HepG2 (cell line): ENCODE measurements at regions not wholly inside any gene's neighbourhood (a gene's known extent, or its start where the extent isn't known, plus 50 kb on each side); places are given as distances from the start of the nearest gene placed in this dataset.

Experiments
- ARNT2 ChIP-seq: sonication (generic); formaldehyde crosslinking; IDR thresholded peaks from 2 replicates; pipeline ENCODE4 v1.8.0; 2022; ENCODE audit warnings: mild to moderate bottlenecking, low read depth, missing genetic modification reagents, moderate library complexity
- ASH2L ChIP-seq: fragments of 300-600, 200-600 bp; sonication (generic); IDR thresholded peaks from 2 replicates; pipeline ENCODE4 v1.7.0; 2017; ENCODE audit warnings: low read depth, mild to moderate bottlenecking, moderate library complexity, mixed read lengths, low read length; ENCODE audit not compliant: insufficient read length
- HOXD1 ChIP-seq: sonication (generic); formaldehyde crosslinking; IDR thresholded peaks from 2 replicates; pipeline ENCODE4 v1.5.0; 2020; ENCODE audit warnings: missing genetic modification reagents
- KMT2B ChIP-seq: IDR thresholded peaks from 2 replicates; pipeline ENCODE4 v1.6.1; 2016; ENCODE audit warnings: missing genetic modification reagents, missing compliant biosample characterization
- MAX ChIP-seq: IDR thresholded peaks from 2 replicates; pipeline ENCODE4 v1.6.1; 2012; ENCODE audit warnings: inconsistent platforms
- PHF8 ChIP-seq: sonication (generic); formaldehyde crosslinking; IDR thresholded peaks from 2 replicates; pipeline ENCODE4 v1.5.0; 2020; ENCODE audit warnings: missing genetic modification reagents
- RBFOX2 ChIP-seq: fragments of 200-400 bp; formaldehyde crosslinking; IDR thresholded peaks from 2 replicates; pipeline ENCODE4 v1.6.1; 2017; ENCODE audit warnings: low read depth, mild to moderate bottlenecking, low read length
- REPIN1 ChIP-seq: sonication (generic); formaldehyde crosslinking; IDR thresholded peaks from 2 replicates; pipeline ENCODE4 v1.8.0; 2022; ENCODE audit warnings: missing genetic modification reagents, low read depth, mild to moderate bottlenecking, borderline replicate concordance
- SALL2 ChIP-seq: sonication (generic); formaldehyde crosslinking; IDR thresholded peaks from 2 replicates; pipeline ENCODE4 v1.8.1; 2023; ENCODE audit warnings: mild to moderate bottlenecking, missing genetic modification reagents, inconsistent platforms
- TFAP4 ChIP-seq: sonication (generic); IDR thresholded peaks from 2 replicates; pipeline ENCODE4 v1.6.1; 2016; ENCODE audit warnings: low read depth, borderline replicate concordance
- YEATS4 ChIP-seq: sonication (generic); formaldehyde crosslinking; IDR thresholded peaks from 2 replicates; pipeline ENCODE4 v1.4.0; 2020; ENCODE audit warnings: missing genetic modification reagents, borderline replicate concordance
- ZFX ChIP-seq: sonication (generic); formaldehyde crosslinking; IDR thresholded peaks from 2 replicates; pipeline ENCODE4 v1.4.0; 2020; ENCODE audit warnings: mild to moderate bottlenecking, low read depth, missing genetic modification reagents, moderate library complexity
- ZFY ChIP-seq: sonication (generic); formaldehyde crosslinking; IDR thresholded peaks from 2 replicates; pipeline ENCODE4 v1.4.0; 2020; ENCODE audit warnings: missing genetic modification reagents
- ZNF235 ChIP-seq: sonication (generic); formaldehyde crosslinking; IDR thresholded peaks from 2 replicates; pipeline ENCODE4 v1.8.1; 2023; ENCODE audit warnings: mild to moderate bottlenecking, missing genetic modification reagents, borderline replicate concordance
- ZNF263 ChIP-seq: sonication (generic); formaldehyde crosslinking; IDR thresholded peaks from 2 replicates; pipeline ENCODE4 v1.4.0; 2020; ENCODE audit warnings: missing genetic modification reagents
- ZNF768 ChIP-seq: sonication (generic); formaldehyde crosslinking; IDR thresholded peaks from 2 replicates; pipeline ENCODE4 v1.4.0; 2020; ENCODE audit warnings: missing genetic modification reagents
- ZNF773 ChIP-seq: sonication (generic); formaldehyde crosslinking; IDR thresholded peaks from 2 replicates; pipeline ENCODE4 v1.4.0; 2020; ENCODE audit warnings: missing genetic modification reagents, borderline replicate concordance
- TF ChIP-seq, protein P1 (sequence below): sonication (generic); formaldehyde crosslinking; IDR thresholded peaks from 2 replicates; pipeline ENCODE4 v1.4.0; 2020; ENCODE audit warnings: missing genetic modification reagents
- TF ChIP-seq, protein P2 (sequence below): conservative IDR thresholded peaks from 2 replicates; pipeline ENCODE4 v1.6.1; 2018; ENCODE audit warnings: missing genetic modification reagents
- TF ChIP-seq, protein P3 (sequence below): sonication (generic); formaldehyde crosslinking; IDR thresholded peaks from 2 replicates; pipeline ENCODE4 v1.5.1; 2020; ENCODE audit warnings: mild to moderate bottlenecking, missing genetic modification reagents, moderate library complexity

DNA sequence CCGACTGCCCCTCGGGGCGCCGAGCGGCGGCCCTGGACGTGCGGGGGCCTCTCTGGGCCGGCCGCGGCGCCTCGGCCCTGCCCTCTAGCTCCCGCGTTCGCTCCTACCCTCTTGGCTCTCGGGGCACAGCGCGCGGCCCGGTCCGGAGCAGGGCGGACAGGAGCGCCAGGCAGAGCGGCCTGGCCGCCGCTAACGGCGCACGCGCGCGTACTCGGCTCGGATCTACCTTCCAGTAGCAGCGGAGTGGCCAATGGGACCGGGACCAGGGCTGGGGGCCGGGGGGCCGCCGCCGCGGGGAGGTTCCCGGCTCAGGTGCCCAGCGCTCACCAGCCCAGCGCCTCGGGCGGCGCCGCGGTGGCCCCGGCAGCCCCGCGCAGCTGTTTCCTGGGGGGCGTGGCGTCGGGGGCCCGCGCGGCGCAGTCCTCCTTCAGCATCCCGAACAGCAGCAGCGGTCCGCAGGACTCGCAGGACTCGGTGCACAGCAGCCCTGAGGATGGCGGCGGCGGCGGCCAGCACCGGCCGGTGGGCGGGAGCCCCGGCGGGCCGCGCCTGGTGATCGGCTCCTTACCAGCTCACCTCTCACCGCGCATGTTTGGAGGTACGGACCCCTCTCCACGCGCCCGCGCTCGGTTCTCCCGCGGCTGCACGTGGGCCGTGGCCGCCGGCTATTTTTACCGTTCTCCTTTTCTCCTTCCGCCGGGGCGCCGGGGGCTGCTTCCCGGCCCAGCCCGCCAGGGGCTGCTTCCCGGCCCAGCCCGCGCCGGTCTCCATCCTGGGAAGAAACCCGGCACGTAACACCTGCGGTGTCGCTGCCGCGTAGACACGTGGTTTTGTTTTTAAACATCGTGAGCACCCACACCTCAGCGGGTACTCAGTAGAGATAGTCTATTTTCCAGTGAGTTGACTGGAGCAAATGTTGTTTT lies 162.9 kb downstream of the KBTBD2 start (continued):
- TF ChIP-seq MAX: peak; percentile 7; the same call in 1 of the 2 replicates
- TF ChIP-seq, protein P1, sequence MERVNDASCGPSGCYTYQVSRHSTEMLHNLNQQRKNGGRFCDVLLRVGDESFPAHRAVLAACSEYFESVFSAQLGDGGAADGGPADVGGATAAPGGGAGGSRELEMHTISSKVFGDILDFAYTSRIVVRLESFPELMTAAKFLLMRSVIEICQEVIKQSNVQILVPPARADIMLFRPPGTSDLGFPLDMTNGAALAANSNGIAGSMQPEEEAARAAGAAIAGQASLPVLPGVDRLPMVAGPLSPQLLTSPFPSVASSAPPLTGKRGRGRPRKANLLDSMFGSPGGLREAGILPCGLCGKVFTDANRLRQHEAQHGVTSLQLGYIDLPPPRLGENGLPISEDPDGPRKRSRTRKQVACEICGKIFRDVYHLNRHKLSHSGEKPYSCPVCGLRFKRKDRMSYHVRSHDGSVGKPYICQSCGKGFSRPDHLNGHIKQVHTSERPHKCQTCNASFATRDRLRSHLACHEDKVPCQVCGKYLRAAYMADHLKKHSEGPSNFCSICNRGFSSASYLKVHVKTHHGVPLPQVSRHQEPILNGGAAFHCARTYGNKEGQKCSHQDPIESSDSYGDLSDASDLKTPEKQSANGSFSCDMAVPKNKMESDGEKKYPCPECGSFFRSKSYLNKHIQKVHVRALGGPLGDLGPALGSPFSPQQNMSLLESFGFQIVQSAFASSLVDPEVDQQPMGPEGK (CRISPR knock-in tag): peak; percentile 65; the same call in 1 of the 2 replicates
- peak; percentile 76 for TF ChIP-seq SALL2 (CRISPR knock-in tag)
- TF ChIP-seq PHF8 (CRISPR knock-in tag): peak; percentile 64
- peak; percentile 73; the same call in 1 of the 2 replicates for TF ChIP-seq TFAP4
- TF ChIP-seq, protein P2, sequence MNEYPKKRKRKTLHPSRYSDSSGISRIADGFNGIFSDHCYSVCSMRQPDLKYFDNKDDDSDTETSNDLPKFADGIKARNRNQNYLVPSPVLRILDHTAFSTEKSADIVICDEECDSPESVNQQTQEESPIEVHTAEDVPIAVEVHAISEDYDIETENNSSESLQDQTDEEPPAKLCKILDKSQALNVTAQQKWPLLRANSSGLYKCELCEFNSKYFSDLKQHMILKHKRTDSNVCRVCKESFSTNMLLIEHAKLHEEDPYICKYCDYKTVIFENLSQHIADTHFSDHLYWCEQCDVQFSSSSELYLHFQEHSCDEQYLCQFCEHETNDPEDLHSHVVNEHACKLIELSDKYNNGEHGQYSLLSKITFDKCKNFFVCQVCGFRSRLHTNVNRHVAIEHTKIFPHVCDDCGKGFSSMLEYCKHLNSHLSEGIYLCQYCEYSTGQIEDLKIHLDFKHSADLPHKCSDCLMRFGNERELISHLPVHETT (CRISPR knock-in tag): peak; percentile 2; the same call in 1 of the 2 replicates
- TF ChIP-seq REPIN1 (CRISPR knock-in tag): 0 out of 2 replicates have a peak, but pooled peaks have one; percentile 35
- TF ChIP-seq ZFX: peak; percentile 79
- peak; percentile 13; the same call in 1 of the 2 replicates for TF ChIP-seq KMT2B (CRISPR knock-in tag)
- peak; percentile 20 for TF ChIP-seq ASH2L
- TF ChIP-seq HOXD1 (CRISPR knock-in tag): 0 out of 2 replicates have a peak, but pooled peaks have one; percentile 37
- TF ChIP-seq ZFY: peak; percentile 91
- peak; percentile 71; the same call in 1 of the 2 replicates for TF ChIP-seq RBFOX2
- TF ChIP-seq ZNF773: peak; percentile 47; the same call in 1 of the 2 replicates
- peak; percentile 77; the same call in 1 of the 2 replicates for TF ChIP-seq ZNF768 (CRISPR knock-in tag)
- TF ChIP-seq YEATS4 (CRISPR knock-in tag): peak; percentile 23; the same call in 1 of the 2 replicates
- peak; percentile 35; the same call in 1 of the 2 replicates for TF ChIP-seq ZNF263 (CRISPR knock-in tag)
- 0 out of 2 replicates have a peak, but pooled peaks have one; percentile 54 for TF ChIP-seq ZNF235 (CRISPR knock-in tag)
- TF ChIP-seq ARNT2 (CRISPR knock-in tag): 0 out of 2 replicates have a peak, but pooled peaks have one; percentile 28
- TF ChIP-seq, protein P3, sequence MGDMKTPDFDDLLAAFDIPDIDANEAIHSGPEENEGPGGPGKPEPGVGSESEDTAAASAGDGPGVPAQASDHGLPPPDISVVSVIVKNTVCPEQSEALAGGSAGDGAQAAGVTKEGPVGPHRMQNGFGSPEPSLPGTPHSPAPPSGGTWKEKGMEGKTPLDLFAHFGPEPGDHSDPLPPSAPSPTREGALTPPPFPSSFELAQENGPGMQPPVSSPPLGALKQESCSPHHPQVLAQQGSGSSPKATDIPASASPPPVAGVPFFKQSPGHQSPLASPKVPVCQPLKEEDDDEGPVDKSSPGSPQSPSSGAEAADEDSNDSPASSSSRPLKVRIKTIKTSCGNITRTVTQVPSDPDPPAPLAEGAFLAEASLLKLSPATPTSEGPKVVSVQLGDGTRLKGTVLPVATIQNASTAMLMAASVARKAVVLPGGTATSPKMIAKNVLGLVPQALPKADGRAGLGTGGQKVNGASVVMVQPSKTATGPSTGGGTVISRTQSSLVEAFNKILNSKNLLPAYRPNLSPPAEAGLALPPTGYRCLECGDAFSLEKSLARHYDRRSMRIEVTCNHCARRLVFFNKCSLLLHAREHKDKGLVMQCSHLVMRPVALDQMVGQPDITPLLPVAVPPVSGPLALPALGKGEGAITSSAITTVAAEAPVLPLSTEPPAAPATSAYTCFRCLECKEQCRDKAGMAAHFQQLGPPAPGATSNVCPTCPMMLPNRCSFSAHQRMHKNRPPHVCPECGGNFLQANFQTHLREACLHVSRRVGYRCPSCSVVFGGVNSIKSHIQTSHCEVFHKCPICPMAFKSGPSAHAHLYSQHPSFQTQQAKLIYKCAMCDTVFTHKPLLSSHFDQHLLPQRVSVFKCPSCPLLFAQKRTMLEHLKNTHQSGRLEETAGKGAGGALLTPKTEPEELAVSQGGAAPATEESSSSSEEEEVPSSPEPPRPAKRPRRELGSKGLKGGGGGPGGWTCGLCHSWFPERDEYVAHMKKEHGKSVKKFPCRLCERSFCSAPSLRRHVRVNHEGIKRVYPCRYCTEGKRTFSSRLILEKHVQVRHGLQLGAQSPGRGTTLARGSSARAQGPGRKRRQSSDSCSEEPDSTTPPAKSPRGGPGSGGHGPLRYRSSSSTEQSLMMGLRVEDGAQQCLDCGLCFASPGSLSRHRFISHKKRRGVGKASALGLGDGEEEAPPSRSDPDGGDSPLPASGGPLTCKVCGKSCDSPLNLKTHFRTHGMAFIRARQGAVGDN (CRISPR knock-in tag): peak; percentile 47
